Activated effector memory CD4-positive, alpha-beta T cell treated with anti-CD3 and anti-CD28 coated beads, Interleukin-2, amount 50 U/mL, for 16 hours (primary cell): ENCODE measurements at regions not wholly inside any gene's neighbourhood (a gene's known extent, or its start where the extent isn't known, plus 50 kb on each side); places are given as distances from the start of the nearest gene placed in this dataset.
A peak's percentile ranks its signal among the peaks of the same experiment; 100 is the strongest.
"Not testable (repeated sequence)": the region's sequence is repeated elsewhere in the genome, so short reads cannot be mapped to it uniquely, and the experiment has no call there.

ENCODE experiments used
- DNase-seq: peaks from one replicate; pipeline ENCODE4 v3.0.0-alpha.2; 2020

DNA sequence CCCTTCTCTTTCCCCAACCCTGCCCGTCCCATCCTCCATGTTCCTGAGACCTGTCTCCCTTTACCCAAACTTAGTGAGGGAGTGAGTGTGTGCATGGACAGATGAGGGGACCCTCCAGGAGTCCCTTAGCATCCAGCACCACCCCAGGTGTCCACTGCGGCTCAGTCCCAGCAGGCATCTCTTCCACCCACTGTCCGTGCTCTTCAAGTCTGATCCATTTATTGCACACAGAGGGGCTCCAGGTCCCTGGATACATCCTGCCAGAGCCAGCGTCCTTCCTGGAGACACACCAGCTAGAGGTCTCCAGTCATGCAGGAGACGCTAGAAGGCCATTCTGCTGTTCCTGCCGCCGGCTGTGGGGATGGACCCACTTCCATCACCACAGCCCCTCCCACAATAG lies 239.2 kb downstream of the ADGRD1 start:
- DNase-seq, result no peak

DNA sequence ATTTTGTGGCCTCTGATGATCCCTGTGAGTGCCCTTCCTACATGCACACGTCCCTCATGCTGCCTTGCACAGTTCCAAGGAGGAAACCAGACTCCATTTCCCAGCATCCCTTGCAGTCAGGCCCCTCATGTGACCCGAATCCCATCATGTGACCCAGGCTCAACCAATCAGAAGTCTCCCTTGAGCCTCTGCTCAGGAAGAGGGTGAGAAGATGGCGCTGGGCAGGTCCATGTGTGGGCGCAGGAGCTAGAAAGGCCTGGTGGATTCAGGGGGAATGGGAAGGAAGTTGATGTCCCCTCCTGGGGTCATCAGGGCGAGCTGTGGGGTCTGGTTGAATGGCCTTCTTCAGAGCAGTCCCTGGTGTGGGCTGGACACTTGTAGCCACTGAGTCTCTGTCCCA lies 240.5 kb downstream of the ADGRD1 start:
- DNase-seq, result no peak

DNA sequence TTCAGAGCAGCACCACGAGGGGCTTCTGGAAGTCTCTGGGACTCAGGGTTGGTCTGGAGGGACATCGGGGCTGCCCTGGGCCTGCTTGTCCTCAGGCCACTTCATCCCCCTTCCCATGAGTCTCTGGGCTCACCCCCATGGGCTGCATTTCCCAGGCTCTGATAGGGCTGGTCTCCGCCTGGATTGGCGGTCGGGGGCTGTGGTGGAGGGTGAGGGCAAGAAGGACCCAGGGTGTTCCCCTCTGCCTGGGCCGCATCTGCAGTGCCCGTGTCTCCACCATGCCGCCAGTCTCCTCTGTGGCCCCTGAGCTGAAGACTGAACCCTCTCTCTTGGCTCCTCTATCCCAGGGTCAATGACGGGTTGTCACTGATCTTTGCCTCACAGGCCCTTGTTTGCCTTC lies 242.1 kb downstream of the ADGRD1 start:
- DNase-seq, result peak; percentile 17

DNA sequence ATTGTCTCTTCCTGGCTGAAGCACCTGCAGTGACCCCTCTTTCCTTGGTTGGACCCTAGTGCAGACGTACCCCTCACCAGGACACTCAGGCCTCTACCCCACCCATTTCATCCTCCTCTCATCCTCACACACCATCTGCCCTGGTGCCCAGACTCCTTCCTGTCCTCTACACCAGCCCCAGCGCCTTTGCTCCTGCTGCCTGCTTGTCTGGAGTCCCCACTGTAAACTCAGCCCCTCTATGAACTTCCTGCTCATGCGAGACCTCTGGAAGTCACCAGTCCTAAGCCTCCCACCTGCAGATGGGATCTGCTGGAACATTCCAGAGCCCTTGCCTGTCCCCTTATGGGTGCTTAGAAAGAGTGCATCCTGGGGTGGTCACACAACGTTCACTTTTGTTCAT lies 242.5 kb downstream of the ADGRD1 start:
- peak; percentile 53 for DNase-seq

DNA sequence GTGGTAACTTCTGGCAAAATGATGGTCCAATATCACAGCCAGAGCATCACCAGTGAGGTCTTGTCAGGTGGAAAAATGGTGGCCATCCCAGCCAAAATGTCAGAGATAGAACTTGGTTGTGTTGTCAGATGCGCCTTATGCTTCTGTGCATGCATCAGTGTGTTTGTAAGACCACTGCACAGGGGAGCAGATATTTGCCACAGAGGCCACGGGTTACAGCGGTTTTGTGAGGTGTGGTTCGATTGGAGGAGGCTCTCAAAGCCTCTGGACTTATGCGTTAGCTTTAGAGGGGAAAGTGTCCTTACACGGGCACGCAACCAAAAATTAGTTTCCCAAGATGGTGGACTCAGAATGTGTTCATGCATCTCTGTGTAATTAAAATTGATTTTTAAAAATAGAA lies 243.8 kb downstream of the ADGRD1 start:
- DNase-seq, result peak; percentile 41

DNA sequence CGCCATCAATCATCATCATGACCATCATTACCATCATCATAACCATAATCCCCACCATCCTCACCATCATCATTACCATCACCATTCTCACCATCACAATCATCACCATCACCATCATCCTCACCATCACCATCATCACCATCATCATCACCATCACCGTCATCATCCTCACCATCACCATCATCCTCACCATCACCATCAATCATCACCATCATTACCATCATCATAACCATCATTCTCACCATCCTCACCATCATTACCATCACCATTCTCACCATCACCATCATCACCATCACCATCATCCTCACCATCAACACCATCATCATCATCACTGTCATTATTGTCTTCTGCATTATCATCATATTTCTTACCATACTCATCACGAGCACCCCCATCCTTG lies 245.5 kb downstream of the ADGRD1 start:
- DNase-seq, result no peak

DNA sequence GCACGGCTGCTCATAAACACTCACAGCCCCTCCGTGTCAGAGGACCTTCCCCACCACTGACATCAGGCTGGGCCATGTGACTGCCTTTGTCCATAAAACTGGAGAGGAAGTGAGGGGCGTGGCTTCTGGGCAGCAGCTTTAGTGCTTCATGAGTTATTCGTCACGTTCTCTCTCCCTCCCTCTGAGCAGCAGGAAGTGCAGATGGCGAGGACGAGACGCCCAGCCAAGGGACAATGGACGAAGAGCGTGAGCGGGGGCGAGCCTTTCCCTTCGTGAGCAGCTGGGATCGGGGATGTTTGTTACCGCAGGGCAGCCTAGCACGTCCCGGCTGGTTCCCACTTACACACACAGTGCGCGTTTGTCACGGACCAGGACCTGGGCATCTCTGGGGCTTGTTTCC lies 248.2 kb downstream of the ADGRD1 start:
- not testable (repeated sequence) for DNase-seq

DNA sequence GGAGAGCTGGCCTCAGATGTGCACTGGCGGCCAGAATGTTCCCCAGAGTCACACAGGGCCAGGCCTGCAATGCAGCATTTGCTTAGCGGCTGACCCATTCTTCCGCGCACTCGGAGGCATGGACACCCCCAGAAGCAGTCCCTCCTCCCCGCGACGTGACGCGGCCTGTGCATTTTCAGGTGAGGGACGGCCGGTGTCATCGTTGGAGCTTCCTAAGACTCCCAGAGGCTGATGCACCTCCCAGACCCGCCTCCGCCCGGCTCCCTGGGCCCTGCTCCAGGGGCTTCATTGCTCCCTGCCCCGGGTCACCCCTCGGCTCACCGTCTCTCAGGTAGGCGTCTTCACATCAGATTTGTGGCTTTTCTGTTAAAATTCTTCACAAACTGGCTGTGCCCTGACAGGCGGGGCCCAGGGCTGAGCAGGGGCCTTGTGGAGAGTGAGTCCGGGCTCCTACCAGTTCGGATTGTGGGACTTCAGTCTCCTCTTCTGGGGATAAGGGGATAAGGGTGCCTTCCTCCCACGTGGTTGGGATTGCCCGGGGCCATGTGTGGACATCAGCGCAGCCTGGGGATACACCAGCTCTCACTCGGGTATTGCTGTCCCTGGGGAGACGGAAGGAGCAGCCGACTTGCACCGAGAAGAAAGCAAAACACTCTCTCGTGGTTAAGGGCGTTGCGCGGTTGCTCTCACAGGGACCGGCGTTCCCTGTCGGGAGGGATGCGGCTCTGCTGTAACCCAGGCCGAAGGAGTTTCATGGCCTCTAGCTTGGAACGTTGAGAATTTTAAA lies 249.1 kb downstream of the ADGRD1 start:
- DNase-seq, result peak; percentile 57

DNA sequence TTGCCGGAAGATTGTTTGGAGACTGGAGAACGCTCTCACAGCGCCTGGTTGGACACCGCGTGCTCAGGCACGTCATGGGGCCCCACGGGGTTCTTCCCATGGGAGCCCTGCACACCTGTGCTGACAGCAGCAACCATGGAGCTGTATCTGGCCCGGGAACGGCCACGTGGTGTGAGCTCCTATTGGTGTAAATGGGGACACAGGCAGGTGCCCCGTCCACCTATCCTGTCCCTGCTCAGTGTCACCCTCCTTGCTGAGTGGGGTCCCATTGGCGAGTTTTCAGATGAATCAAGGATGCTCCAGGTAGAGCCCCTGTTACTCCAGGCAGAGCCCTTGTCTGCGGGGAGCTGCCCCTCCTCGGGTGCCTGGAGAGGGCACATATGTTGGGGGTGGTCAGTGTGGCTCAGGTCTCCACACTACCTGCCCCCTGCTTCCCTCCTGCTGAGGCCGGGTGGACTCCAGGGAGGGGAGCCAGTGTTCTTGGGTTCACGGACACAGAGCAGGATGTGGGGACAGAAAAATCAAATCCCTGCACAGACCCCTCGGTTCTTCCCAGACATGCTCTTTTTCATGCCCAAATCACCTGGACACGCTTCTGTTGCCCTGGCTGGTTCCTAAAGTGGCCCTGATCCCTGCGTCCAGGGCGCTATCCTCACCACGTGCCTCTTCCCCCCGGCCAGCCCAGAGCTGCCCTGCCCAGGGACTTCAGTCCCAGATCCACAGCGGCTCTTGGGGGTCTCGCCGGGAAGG lies 250.1 kb downstream of the ADGRD1 start:
- DNase-seq, result peak; percentile 55

DNA sequence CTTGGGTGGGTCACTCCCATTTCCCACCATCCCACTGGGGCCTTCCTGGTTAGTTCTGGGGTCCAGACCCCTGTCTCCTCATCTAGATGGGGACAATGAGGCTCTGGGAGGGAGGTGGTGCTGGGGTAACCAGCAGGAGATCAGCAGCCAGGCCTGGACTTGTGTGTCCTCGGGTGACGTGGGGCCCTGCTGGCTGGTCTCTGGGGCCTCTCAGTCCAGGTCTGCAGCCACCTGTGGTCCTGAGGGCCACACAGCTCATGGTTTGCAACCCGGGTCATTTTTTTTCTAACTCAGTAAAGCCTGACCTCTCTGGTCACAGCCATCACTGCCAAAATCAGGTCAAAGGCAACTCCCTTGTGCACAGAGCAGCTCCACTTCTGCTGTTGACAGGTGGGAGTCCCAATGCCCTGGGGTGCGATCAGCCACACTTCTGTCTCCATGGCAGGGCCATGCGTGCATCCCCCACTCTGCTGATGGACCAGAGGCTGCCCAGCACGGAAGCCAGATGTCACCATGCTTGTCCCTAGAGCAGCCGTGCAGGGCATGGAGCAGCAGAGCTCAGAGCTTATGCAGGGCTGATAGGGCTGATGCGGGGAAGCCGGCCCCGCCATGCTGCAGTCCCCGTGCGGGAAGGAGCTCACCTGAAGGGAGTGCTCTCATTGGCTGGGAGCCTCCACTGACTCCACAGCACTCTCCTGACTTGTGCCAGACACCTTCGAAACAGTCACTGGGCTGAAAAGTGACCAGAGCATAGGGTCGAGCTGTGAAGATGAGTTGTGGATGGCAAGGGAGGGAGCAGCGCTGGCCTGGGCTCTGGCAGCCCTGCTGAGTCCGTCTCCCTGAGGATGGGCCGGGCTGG lies 250.9 kb downstream of the ADGRD1 start:
- DNase-seq, result peak; percentile 50

DNA sequence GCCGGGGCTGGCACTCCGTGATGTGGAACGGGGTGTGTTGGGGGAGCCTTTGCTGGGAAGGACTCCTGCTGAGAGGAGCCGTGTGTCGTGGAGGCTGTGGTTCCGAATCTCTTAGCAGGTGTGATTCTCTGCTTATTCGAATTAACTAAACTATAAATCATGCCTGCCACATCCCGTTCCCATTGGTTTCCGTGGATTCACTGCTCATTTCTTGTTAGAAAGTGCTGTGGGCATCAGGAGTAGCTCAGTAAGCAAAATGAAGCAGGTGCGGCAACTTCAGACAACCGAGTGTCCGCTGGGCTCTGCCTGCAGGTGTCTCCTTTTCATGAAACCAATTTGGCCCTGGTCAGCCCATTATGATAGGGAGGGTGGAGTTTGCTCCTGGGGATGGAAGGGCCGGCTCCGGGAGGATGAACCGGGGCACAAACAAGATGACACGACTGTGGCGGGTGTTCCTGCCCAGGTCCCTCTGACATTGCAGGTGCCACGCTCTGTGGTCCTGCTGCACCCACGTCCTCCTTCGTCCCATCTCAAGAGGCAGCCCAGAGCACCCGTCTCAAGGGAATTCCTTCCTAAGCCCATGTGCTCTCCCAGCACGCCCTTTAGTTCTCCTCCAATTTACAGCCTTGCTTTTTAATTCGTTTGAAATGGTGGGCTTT lies 251.7 kb downstream of the ADGRD1 start:
- DNase-seq, result peak; percentile 49

DNA sequence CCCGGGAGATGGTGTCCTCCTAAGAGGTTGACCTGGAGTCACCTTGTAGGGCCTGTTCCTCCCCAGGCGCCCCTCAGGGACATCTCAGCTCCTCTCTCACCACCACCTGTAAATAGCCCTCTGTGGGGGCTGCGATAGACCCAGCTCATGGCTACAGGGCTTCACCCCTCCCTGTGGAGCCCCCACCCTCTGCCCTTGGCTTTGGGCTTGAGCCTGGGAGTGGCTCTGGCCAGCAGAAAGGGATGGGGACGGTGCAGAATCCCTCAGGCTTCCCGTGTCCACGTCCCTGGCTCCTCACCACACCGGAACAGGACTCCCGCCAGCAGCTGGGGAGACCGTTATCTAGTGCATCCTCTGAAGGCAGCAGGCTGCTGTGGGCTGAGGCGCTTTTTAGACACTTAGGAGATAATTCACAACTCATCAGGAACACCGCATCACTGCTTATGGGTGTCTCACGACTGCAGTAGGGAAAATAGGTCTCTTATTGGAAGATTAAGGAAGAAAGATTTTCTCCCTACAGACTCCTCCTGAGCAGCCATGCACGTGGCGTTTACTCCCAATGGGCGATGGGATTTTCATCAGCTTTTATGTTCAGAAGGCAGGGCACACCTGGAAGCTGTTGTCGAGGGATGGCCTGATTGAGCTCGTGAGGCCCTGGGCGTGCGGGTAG lies 253.1 kb downstream of the ADGRD1 start:
- peak; percentile 33 for DNase-seq

DNA sequence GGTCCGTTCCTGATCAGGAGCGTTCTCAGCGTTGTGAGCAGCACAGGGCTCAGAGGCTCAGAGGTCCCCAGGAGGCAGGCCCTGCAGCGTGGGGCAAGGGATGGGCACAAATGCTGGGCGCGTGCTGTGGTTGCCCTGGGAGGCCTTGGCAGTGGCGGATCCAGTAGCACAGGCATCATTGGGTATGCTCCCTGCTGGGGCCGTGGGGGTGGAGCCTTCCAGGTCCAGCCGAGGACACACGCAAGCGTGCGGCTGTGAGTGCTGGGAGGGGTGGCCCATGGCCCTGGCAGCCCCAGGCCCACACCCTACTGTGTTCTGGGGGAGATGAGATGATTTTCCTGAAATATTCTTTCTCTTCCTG lies 253.6 kb downstream of the ADGRD1 start:
- peak; percentile 25 for DNase-seq

DNA sequence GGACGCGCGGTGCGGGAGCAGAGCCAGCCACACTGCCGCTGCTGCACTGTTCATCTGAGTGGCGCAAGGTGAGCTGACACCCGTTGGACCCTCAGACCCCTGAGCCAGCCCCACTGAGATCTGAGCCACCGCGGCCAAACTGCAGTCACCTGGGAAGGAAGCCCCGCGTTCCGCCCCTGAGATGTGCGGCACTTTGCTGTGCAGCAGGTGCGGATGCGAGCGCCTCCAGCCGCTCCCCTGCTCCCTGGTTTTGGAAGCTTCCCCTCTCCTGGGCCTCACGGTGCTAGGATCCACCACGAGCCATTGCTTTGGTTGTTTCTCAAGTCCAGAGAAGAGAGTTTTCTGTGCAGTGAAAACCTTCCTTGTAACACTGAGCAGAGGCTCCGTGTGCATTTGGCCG lies 254.1 kb downstream of the ADGRD1 start:
- DNase-seq, result peak; percentile 28

DNA sequence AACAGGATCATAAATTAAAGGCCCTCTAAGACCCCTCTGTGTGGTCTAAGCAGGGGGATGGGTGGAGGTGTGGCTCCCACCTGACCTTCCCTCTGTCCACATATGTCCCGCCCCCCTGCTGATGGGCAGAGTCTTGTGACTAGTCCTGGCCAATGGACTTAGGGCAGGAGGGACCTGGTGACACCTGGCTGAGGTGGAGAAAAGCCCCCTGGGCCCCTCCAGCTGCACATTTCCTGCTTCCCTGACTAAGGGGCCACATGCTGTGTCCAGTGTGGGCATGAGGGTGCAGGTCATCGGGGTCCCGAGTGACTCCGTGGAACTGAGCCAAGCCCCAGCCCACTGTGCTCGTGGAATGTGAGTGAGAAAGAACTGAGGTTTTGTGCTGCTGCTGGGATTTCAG lies 254.7 kb downstream of the ADGRD1 start:
- DNase-seq, result peak; percentile 41

DNA sequence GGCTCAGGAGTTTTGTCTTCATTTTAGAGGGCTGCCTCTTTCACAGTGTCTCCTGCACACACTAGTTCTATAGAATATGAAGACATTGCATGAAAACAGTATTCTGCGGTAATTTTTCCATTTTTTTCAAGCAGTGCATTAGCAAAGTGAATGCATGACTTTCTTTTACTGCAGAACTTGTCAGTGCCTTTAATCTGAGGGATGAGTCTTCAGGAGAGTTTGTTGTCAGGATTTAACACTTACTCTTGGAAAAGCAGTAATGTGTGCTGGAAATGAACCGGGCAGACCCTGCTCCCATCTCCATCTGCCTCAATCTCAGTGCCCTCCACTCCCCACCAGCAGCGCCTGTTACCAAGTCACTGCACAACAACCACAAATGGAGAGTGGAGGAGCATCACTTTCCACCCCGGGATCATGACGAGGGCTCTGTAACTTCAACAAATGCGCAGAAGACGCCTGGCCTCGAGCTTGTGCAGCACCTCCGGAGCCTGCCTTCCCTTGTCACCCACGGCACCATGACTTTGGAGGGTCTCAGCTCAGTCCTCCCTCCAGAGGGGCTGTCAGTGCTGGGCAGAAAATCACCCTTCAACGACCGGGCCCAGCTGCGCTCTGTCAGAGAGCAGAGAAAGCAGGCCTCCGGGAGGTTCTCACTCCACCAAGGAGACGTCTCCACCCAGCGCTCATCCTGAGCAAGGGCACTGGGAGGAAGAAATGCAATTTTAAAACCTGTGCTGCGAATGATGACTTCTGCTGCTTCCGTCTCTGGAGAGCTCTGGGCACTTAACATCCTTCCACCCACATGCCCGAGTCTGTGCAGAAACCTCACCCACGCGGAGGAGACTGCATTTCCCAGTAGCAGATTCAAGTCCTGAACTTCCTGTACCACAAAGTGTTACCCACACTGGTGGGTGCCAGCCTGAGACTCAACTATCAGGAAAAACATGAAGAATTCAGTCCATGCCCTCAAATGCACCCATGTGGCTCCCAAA lies 255.7 kb downstream of the ADGRD1 start:
- peak; percentile 36 for DNase-seq

DNA sequence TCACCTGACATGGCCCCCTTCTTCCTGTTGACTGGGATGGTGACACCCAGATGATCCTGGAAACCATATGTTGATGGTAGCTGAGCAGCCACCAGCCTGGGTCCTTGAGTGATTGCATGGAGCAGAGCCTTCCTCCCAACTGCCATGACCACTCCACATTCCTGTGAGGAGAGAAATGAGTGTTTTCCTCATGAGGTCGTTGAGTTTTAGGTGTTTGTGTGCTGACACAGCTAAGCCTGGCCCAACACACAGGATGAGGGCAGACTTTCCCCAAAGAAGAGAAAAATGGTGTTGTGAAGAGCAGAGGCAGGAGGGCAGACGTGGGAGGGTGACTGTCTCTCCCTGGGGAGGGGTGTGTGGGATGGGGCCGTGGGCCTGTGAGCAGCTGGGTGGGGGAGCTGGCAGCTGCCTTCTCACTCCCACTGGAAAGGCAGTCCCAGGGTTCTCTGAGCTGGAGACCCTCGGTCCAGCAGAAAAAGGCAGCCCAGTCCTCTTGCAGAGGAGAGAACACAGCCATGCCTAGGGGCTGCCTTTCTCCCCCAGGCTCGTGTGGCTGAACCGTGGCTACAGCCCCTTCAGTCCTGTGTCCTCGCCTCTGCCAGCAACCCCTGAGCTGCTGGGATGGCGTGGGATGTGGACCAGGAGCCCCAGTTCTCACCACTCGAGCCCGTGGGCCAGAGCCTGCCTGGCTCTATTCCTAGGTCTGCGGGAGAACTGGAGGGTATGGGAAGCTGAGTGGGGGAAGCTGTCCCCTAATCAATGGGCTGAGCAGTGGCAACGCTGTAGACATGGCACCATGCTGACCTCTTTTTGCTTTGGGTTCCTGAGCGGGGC lies 257.0 kb downstream of the ADGRD1 start:
- peak; percentile 54 for DNase-seq

DNA sequence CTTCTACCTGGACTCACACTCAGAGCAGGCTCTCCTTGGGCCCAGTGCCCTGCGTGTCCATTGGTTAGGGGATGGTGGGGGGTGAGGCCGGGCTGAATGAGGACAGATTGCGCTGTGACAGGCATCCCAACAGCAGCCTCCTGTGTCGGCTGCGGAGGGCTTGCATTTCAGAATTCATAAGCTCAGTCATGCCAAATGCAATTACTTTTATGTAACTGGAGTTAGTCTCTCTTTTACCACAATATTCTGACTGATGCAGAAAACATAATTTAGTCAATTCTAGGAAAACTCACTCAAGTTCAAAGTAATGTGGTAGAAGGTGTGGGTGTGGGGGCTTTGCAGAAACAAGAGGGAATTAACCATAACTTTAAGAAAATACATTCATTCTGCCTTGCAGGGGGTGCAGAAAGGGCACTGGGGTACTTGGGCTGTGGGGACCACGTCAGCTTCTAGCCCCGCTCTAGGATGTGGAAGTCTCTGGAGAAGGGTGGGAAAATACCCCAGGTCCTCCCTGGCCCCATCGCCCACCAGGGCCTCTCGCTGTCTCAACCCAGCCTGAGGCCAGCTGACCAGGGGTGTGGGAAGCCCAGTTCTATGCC lies 257.7 kb downstream of the ADGRD1 start:
- DNase-seq, result peak; percentile 47

DNA sequence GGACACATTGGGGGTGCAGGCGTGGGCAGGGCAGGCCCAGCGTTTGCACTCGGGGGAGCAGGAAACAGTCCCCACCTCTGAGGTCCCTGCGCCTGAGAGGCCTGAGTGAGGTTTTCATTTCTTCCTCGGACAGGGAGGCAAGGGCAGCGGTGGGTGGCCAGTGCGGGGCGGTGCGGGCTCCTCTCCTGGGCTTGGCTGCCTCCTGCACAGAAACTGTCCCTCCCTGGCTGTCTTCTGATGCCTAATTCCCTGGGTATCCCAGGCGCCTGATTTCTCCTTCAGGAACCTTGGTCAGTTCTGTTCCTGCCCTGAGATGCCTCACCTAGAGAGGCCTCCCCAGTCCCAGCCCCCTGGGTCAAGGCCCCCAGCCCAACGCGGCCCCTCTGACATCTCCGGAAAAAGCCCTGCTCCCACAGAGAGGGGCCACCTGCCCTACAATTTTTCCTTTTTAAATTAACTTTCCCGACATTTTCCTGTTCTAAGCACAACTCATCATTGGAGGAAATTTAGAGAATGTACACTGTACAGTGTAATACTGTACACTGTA lies 260.3 kb downstream of the ADGRD1 start:
- DNase-seq, result peak; percentile 51
